A549 (cell line): ENCODE measurements at regions not wholly inside any gene's neighbourhood (a gene's known extent, or its start where the extent isn't known, plus 50 kb on each side); places are given as distances from the start of the nearest gene placed in this dataset.

ENCODE experiments used
- BHLHE40 ChIP-seq: IDR thresholded peaks from 2 replicates; pipeline ENCODE4 v1.6.1; 2012; ENCODE audit warnings: low read depth, low read length, inconsistent platforms
- CEBPB ChIP-seq, 2 experiments: fragments of >200 bp in 1 of 2; sonication (Bioruptor Twin) in 1 of 2; formaldehyde crosslinking in 1 of 2; IDR thresholded peaks; 2 replicates each; pipeline ENCODE4 v1.6.1; 2012 to 2016
- CTCF ChIP-seq: fragments of >200 bp; sonication (Bioruptor Twin); formaldehyde crosslinking; IDR thresholded peaks from 3 replicates; pipeline ENCODE4 v1.5.1; 2016
- KDM1A ChIP-seq: fragments of 200-600 bp; sonication (generic); IDR thresholded peaks from 2 replicates; pipeline ENCODE4 v1.6.1; 2016; ENCODE audit warnings: low read depth, mild to moderate bottlenecking
- KDM5A ChIP-seq: fragments of 200-600 bp; sonication (generic); IDR thresholded peaks from 2 replicates; pipeline ENCODE4 v1.6.1; 2016; ENCODE audit warnings: antibody characterized with exemption, mild to moderate bottlenecking
- PBX3 ChIP-seq: IDR thresholded peaks from 2 replicates; pipeline ENCODE4 v1.6.1; 2012
- REST ChIP-seq: fragments of 200-600 bp; sonication (generic); IDR thresholded peaks from 2 replicates; pipeline ENCODE4 v1.6.1; 2016; ENCODE audit warnings: antibody characterized with exemption, mild to moderate bottlenecking, moderate library complexity
- ZC3H11A ChIP-seq: fragments of 450-650 bp; IDR thresholded peaks from 2 replicates; pipeline ENCODE4 v1.6.1; 2014; ENCODE audit warnings: antibody characterized with exemption, mild to moderate bottlenecking

- TF ChIP-seq CTCF (no peak), KDM1A (no peak), REST (no peak), KDM5A (no peak), ZC3H11A (no peak), BHLHE40 (no peak), CEBPB (IDR thresholded peaks at IDR 0.05) (no peak), PBX3 (no peak)
Measured at GRCh38 chr6:87945966-87946365, 101.7 kb upstream of the SPACA1 start.
